ENCODE measurements at regions not wholly inside any gene's neighbourhood (a gene's known extent, or its start where the extent isn't known, plus 50 kb on each side); places are given as distances from the start of the nearest gene placed in this dataset.

DNA sequence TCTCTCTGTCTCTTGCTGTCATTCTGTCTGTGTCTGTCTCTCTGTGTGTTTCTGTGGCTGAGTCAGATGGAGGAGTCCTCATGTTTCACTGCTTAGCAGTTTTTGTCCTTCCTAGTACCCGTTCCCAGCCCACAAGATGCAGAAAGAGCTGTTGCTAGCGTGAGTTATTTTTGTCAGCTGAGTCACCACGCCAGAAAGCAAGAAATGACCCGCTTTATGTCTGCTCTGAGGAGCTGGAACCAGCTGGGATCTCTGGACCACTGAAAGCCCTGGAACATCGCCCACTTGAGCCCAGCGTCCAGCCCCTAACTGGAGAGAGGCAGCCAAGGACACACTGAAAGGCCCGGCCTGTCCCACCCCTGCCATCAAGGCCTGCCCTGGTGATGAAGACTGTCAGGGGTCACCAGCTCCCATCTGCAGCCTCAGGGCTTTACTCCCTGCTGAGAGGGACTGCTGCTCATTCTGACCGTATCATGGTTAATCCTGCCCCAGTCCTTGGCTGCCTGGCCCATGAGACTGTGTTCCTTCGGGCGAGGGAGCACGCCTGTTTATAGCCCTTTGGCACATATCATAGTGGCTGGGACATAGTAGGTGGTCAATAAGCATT, 101.7 kb upstream of the TPM1 start:
- TF ChIP-seq, protein P1, sequence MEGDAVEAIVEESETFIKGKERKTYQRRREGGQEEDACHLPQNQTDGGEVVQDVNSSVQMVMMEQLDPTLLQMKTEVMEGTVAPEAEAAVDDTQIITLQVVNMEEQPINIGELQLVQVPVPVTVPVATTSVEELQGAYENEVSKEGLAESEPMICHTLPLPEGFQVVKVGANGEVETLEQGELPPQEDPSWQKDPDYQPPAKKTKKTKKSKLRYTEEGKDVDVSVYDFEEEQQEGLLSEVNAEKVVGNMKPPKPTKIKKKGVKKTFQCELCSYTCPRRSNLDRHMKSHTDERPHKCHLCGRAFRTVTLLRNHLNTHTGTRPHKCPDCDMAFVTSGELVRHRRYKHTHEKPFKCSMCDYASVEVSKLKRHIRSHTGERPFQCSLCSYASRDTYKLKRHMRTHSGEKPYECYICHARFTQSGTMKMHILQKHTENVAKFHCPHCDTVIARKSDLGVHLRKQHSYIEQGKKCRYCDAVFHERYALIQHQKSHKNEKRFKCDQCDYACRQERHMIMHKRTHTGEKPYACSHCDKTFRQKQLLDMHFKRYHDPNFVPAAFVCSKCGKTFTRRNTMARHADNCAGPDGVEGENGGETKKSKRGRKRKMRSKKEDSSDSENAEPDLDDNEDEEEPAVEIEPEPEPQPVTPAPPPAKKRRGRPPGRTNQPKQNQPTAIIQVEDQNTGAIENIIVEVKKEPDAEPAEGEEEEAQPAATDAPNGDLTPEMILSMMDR (IDR thresholded peaks at IDR 0.05): no peak
- DNase-seq (ENCODE audit: low spot score in 2 of 2): peak; percentile 68 to 94

DNA sequence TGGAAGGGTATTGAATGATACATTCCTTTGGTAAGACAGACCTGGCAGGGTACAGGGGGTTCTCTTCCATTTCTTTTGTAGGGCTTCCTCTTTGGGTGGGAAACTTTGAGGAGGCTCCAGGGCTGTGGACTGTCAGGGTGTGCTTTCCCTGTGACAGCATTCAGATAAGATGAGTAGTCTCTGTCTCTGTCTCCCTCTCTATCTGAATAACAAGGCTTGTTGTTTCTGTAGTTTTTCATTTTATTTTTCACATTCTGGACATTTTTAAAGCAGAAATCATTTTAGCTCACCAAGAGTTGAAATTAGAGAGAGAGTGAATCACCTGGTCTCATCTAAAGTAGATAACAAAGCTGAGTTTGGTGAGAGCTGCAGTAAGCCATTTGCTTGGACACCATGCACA, 100.8 kb upstream of the TPM1 start:
- Histone ChIP-seq H3K9me3 (no peaks in the 10 kb centered on the region), H3K27me3 (no peaks in the 10 kb centered on the region), H3K27ac (peak overlapping the region; percentile 81 to 92), H3K4me1 (peaks cover 16 to 17% of the 10 kb centered on the region in 2 donors), H3K36me3 (no peaks in the 10 kb centered on the region), H3K4me3 (no peak overlapping the region)
- intact Hi-C loops (cut with DNase I): loop anchor here (1.0 to 5.0 kb wide), 4 partner anchors 19 to 101 kb away; partner anchors contain the start of gene TPM1
- TF ChIP-seq, protein P1 (IDR thresholded peaks at IDR 0.05): no peak
- peak in 1 of 2 donors; percentile 45 for DNase-seq (ENCODE audit: low spot score in 2 of 2)

More for the DNA sequence above, 101.7 kb upstream of the TPM1 start:
- H3K9me3 ChIP-seq: no peaks in the 10 kb centered on the region
- H3K27ac ChIP-seq: peak overlapping the region; percentile 81 to 92
- H3K4me1 ChIP-seq: peaks cover 16 to 17% of the 10 kb centered on the region in 2 donors
- H3K27me3 ChIP-seq: no peaks in the 10 kb centered on the region
- intact Hi-C loops (cut with DNase I): loop anchor here (1.0 to 5.0 kb wide), 4 partner anchors 19 to 101 kb away; partner anchors contain the start of gene TPM1
- H3K4me3 ChIP-seq: no peak overlapping the region
- no peaks in the 10 kb centered on the region for H3K36me3 ChIP-seq

DNA sequence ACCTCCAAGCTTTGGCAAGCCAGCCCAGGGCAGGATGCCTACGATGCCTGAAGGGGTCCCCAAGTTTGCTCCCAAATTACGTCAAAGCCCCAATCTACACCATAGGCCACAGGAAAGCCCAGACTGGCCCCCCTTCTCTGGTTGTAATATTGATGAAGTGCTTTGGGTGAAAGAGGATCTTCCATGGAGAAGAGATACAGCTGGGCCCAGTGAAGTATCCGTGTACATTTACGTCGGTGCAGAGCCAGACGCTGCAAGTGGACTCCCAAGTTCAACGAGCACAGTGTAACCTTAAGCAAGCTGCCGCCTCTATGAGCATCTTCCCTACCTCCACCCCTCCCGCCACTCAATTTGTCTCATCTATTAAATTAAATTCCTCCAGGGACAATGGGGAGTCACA, 100.1 kb upstream of the TPM1 start:
- TF ChIP-seq, protein P1 (IDR thresholded peaks at IDR 0.05): no peak
- intact Hi-C loops (cut with DNase I): loop anchor here (5.0 kb wide), 3 partner anchors 45 to 100 kb away; partner anchors contain the start of gene TPM1
- no peak overlapping the region for H3K4me3 ChIP-seq
- peak in 1 of 2 donors; percentile 49 for DNase-seq (ENCODE audit: low spot score in 2 of 2)
- peaks cover 16 to 17% of the 10 kb centered on the region in 2 donors for H3K4me1 ChIP-seq
- H3K9me3 ChIP-seq: no peaks in the 10 kb centered on the region
- no peaks in the 10 kb centered on the region for H3K27me3 ChIP-seq
- H3K36me3 ChIP-seq: no peaks in the 10 kb centered on the region
- peak overlapping the region; percentile 81 to 92 for H3K27ac ChIP-seq

DNA sequence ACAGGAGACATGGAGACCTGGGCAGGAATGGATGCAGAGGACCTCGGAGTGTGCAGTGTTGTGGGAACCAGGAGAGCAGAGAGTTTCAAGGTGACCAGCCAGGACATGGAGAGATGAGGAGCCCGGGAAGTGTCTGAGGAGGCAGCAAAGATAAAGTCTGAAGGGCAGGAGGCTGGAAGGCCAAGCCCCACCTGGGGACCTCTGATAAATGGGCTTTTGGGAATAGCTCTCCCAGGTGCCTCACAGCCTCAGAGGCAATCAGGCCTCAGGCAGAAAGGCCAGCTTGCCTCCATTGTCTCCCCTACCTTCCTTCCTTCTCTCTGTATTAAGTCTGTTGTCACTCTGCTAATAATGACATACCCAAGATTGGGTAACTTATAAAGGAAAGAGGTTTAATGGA, 97.5 kb upstream of the TPM1 start:
- DNase-seq (ENCODE audit: low spot score in 2 of 2): peak in 1 of 2 donors; percentile 39
- Histone ChIP-seq H3K4me3 (no peak overlapping the region), H3K9me3 (no peaks in the 10 kb centered on the region), H3K36me3 (no peaks in the 10 kb centered on the region), H3K4me1 (peaks cover 12 to 14% of the 10 kb centered on the region in 2 donors), H3K27me3 (no peaks in the 10 kb centered on the region), H3K27ac (no peak overlapping the region)
- TF ChIP-seq, protein P1 (IDR thresholded peaks at IDR 0.05): no peak
- intact Hi-C loops (cut with DNase I): no loop called here

DNA sequence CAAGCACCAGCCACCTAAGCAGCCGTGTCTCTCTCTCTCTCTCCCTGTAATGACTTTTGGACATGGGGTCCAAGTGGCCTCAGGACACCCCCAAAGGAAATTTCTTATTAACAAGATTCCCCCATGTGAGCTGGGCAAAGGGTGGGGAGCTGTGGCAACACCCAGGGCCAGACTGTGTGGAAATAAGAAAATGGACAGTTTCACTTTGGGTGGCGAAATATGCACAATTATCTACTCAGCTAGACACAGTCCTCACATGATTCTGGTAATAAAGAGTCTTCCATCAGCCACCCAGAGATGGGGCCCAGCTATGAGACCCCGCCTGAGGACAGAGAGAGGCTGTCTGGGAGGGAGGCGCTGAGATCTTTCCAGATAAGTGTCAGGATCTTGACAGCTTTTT, 96.8 kb upstream of the TPM1 start:
- intact Hi-C loops (cut with DNase I): no loop called here
- H3K27ac ChIP-seq: no peak overlapping the region
- no peaks in the 10 kb centered on the region for H3K36me3 ChIP-seq
- H3K4me3 ChIP-seq: no peak overlapping the region
- TF ChIP-seq, protein P1 (IDR thresholded peaks at IDR 0.05): no peak
- DNase-seq (ENCODE audit: low spot score in 2 of 2): peak in 1 of 2 donors; percentile 50
- H3K27me3 ChIP-seq: no peaks in the 10 kb centered on the region
- no peaks in the 10 kb centered on the region for H3K9me3 ChIP-seq
- peaks cover 8 to 10% of the 10 kb centered on the region in 2 donors for H3K4me1 ChIP-seq

Measured in ascending aorta (tissue), 2 donors.